Fibroblast of lung (primary cell): ENCODE measurements at regions not wholly inside any gene's neighbourhood (a gene's known extent, or its start where the extent isn't known, plus 50 kb on each side); places are given as distances from the start of the nearest gene placed in this dataset.

Experiments used
- DNase-seq, 2 donors: peaks; one replicate each; pipeline versions ENCODE4 v3.0.0 to v3.0.0-alpha.2; 2010; ENCODE audit warnings: low read depth in 2 of 2
- H2AFZ ChIP-seq: 2 replicates; pipeline ENCODE4 v1.5.1; 2012; ENCODE audit warnings: low read length, control low read depth, inconsistent platforms
- H3K27ac ChIP-seq: 2 replicates; pipeline ENCODE4 v1.5.1; 2011; ENCODE audit warnings: low read length, control low read depth; ENCODE audit not compliant: insufficient read depth
- H3K27me3 ChIP-seq: 2 replicates; pipeline ENCODE4 v1.5.1; 2011; ENCODE audit warnings: mild to moderate bottlenecking, low read length; ENCODE audit not compliant: control insufficient read depth, insufficient read depth
- H3K36me3 ChIP-seq: 2 replicates; pipeline ENCODE4 v1.5.1; 2011; ENCODE audit warnings: low read length; ENCODE audit not compliant: control insufficient read depth, insufficient read depth
- H3K4me1 ChIP-seq: 2 replicates; pipeline ENCODE4 v1.5.1; 2011; ENCODE audit warnings: low read length; ENCODE audit not compliant: control insufficient read depth, insufficient read depth; ENCODE audit errors: extremely low read depth
- H3K4me2 ChIP-seq: 2 replicates; pipeline ENCODE4 v1.5.1; 2011; ENCODE audit warnings: low read length, control low read depth; ENCODE audit not compliant: insufficient read depth; ENCODE audit errors: extremely low read depth
- H3K4me3 ChIP-seq, 4 experiments: fragments of 200-600 bp in 1 of 4; sonication (generic) in 1 of 4; replicated peaks in 1 of 4; 2 replicates each; pipeline ENCODE4 v1.5.1; 2011 to 2016; ENCODE audit warnings: low read length in 4 of 4, low read depth in 3 of 4, mild to moderate bottlenecking in 3 of 4, control low read depth in 2 of 4, inconsistent platforms in 1 of 4, mixed read lengths in 1 of 4; ENCODE audit not compliant: insufficient read depth in 1 of 4; ENCODE audit errors: control extremely low read depth in 1 of 4
- H3K79me2 ChIP-seq: 2 replicates; pipeline ENCODE4 v1.5.1; 2012; ENCODE audit warnings: mild to moderate bottlenecking, low read length, inconsistent platforms; ENCODE audit not compliant: control insufficient read depth, insufficient read depth
- H3K9ac ChIP-seq: 2 replicates; pipeline ENCODE4 v1.5.1; 2011; ENCODE audit warnings: mild to moderate bottlenecking, low read length, control low read depth; ENCODE audit not compliant: insufficient read depth
- H3K9me3 ChIP-seq: 2 replicates; pipeline ENCODE4 v1.5.1; 2012; ENCODE audit warnings: low read depth, low read length; ENCODE audit not compliant: control insufficient read depth, insufficient read depth
- H4K20me1 ChIP-seq: 2 replicates; pipeline ENCODE4 v1.5.1; 2011; ENCODE audit warnings: low read length; ENCODE audit not compliant: control insufficient read depth, insufficient read depth; ENCODE audit errors: extremely low read depth
- CTCF ChIP-seq, 2 donors: IDR thresholded peaks in 1 of 2; conservative IDR thresholded peaks in 1 of 2; 1 replicate in 1 of 2; 2 replicates in 1 of 2; pipeline ENCODE4 v1.5.1; 2011 to 2012; ENCODE audit warnings: low read length in 2 of 2, control low read depth in 1 of 2, inconsistent platforms in 1 of 2, low read depth in 1 of 2, mild to moderate bottlenecking in 1 of 2
- EZH2 ChIP-seq: IDR thresholded peaks from 2 replicates; pipeline ENCODE4 v1.5.1; 2012; ENCODE audit warnings: low read length, control low read depth, mild to moderate bottlenecking; ENCODE audit errors: missing control alignments

GRCh38 chr17:69703751-69704150 is 289.3 kb downstream of the MAP2K6 start:
- H3K36me3 ChIP-seq, result no peaks in the 10 kb centered on the region
- H3K79me2 ChIP-seq, result no peaks in the 10 kb centered on the region
- no peak for TF ChIP-seq EZH2
- no peak for TF ChIP-seq CTCF (conservative IDR thresholded peaks at IDR 0.05 in 1 of 2, IDR thresholded peaks at IDR 0.05 in 1 of 2; ENCODE audit: low read depth in 1 of 2, low read length in 2 of 2)

GRCh38 chr17:69704935-69705334 is 290.4 kb downstream of the MAP2K6 start:
- Histone ChIP-seq H2AFZ (no peak overlapping the region), H3K9me3 (no peaks in the 10 kb centered on the region), H3K4me2 (no peak overlapping the region), H3K36me3 (no peaks in the 10 kb centered on the region), H3K27ac (no peak overlapping the region), H3K27me3 (no peaks in the 10 kb centered on the region), H3K4me3 (no peak overlapping the region), H3K4me1 (no peaks in the 10 kb centered on the region), H4K20me1 (no peaks in the 10 kb centered on the region), H3K79me2 (no peaks in the 10 kb centered on the region), H3K9ac (no peak overlapping the region)
- no peak for DNase-seq
- TF ChIP-seq EZH2 (no peak), CTCF (conservative IDR thresholded peaks at IDR 0.05 in 1 of 2, IDR thresholded peaks at IDR 0.05 in 1 of 2; ENCODE audit: low read depth in 1 of 2, low read length in 2 of 2) (no peak)

More at GRCh38 chr17:69703751-69704150, 289.3 kb downstream of the MAP2K6 start:
- H3K27ac ChIP-seq, result no peak overlapping the region
- H3K4me1 ChIP-seq, result no peaks in the 10 kb centered on the region
- no peak overlapping the region for H3K9ac ChIP-seq
- no peak for DNase-seq
- no peak overlapping the region for H3K4me3 ChIP-seq
- no peaks in the 10 kb centered on the region for H3K27me3 ChIP-seq
- no peak overlapping the region for H3K4me2 ChIP-seq
- no peak overlapping the region for H2AFZ ChIP-seq
- H3K9me3 ChIP-seq, result no peaks in the 10 kb centered on the region
- no peaks in the 10 kb centered on the region for H4K20me1 ChIP-seq

- DNase-seq, result no peak
Observed at GRCh38 chr17:69706127-69706526, 291.6 kb downstream of the MAP2K6 start.

More at GRCh38 chr17:69706127-69706526, 291.6 kb downstream of the MAP2K6 start:
- H3K27ac ChIP-seq, result no peak overlapping the region
- H2AFZ ChIP-seq, result no peak overlapping the region
- H4K20me1 ChIP-seq, result no peaks in the 10 kb centered on the region
- no peaks in the 10 kb centered on the region for H3K27me3 ChIP-seq
- H3K4me2 ChIP-seq, result no peak overlapping the region
- no peak overlapping the region for H3K4me3 ChIP-seq
- TF ChIP-seq EZH2 (no peak), CTCF (conservative IDR thresholded peaks at IDR 0.05 in 1 of 2, IDR thresholded peaks at IDR 0.05 in 1 of 2; ENCODE audit: low read depth in 1 of 2, low read length in 2 of 2) (no peak)
- no peaks in the 10 kb centered on the region for H3K4me1 ChIP-seq
- no peaks in the 10 kb centered on the region for H3K9me3 ChIP-seq
- H3K79me2 ChIP-seq, result no peaks in the 10 kb centered on the region
- no peak overlapping the region for H3K9ac ChIP-seq
- no peaks in the 10 kb centered on the region for H3K36me3 ChIP-seq
